ENCODE measurements at regions not wholly inside any gene's neighbourhood (a gene's known extent, or its start where the extent isn't known, plus 50 kb on each side); places are given as distances from the start of the nearest gene placed in this dataset.

DNA sequence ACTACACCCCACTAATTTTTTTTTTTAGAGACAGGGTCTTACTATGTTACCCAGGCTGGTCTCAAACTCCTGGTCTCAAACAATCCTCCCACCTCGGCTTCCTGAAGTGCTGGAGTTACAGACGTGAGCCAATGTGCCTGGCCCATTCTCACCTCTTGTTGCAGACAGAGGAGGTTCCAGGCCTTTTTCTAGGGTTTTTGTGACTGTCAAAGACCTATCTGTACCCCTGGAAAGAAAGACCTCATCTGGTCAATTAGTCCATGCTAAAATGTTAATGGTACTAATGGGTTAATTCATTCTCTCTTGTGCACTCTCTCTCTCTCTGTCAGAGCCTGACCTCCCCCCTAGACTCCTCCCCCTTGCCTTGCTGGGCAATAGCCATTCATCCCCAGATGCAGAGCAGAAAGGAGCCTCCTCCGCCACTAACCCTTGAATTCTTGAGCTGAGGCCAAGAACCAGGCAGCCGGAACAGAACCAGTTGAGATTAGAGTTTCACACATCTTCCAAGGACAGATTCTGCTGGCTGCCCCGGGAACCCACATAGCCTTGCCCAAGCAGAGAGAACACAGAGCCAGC is 209.7 kb downstream of the SKIDA1 start:
- peak; percentile 81 for DNase-seq

DNA sequence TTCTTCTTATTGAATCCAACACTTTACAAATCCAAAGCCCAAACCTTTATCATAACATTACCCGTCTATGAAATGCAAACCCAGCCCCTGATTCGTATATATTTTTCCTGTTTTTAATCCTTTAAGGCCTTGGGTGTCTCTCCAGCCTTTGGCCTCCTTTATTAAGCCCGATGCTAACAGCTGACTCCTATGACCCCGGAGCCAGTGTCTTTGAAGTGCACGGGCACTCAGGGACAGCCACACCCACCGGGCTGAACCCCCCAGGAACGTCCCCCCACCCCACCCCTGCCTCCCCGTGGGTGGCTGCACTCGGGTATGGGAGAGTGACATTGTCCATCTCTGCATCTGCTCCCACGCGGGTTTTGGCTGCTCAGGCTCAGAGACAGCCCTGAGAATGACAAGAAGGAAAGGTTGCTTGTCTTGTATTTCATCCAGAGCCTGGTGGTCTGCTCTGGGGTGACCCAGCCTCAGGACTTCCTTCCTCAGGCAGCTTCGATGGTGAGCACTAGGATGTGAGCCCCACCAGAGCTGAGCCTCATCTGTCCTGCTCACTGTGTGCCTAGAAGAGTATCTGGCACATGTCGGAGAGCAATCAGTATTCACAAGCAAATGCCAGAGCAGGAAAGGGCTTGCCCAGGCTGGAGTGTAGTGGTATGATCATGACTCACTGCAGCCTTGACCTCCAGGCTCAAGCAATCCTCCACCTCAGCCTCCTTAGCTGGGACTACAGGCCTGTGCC is 210.4 kb downstream of the SKIDA1 start:
- no peak for DNase-seq

DNA sequence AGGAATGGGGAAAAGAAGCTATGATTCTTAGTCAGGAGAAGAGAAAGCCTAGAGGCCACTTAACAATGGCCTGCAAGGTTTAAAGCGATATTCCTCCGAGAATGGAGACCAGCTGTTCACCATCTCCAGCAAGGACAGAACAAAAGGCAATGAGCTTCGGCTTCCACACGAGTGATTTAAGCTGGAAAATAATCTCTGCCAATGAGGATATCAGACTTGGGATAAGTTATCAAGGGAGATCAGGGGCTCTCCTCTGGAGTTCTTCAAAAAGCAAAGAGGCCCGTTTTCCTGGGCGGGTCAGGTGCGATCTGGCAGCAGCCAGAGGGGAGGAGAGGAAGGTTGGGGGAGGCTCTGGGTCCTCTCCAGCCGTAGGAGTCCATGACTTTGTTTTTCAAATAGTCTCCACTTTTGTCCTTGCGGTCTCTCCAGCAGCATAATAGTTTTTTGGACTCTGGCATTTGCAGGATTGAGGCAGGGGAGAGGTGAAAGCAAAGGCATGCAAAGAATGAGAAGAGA is 211.3 kb downstream of the SKIDA1 start:
- DNase-seq = no peak

DNA sequence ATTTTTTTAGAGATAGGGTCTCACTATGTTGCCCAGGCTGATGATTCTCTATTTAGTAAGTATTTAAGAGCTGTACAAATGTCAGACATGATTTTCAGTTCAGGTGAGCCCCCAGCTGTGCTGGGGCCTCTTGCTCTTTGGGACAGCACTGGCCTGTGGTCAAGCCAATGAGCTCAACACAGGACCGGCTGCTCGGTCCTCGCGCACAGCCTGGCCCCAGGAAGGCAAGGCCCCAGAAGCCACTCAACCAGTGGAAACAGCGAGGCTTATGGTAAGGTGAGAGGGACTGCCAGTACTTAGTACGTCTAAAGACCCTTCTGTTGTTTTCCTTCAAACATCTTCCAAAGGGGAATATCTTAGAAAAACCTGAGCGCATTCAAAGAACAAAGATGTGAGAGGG is 211.8 kb downstream of the SKIDA1 start:
- no peak for DNase-seq

DNA sequence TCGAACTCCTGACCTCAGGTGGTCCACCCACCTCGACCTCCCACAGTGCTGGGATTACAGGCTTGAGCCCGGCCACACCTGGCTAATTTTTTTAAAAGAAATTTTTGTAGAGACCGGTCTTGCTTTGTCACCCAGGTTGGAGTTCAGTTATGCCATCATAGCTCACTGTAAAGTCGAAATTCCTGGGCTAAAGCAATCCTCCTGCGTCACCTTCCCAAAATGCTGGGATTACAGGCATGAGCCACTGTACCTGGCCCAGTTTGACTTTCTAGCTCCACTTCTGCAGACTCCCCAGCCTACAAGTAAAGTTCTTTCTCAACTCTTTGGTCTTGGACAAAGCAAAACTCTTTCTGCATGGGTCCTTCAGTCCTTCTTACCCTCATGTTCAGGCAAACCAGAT is 214.1 kb downstream of the SKIDA1 start:
- DNase-seq = no peak

DNA sequence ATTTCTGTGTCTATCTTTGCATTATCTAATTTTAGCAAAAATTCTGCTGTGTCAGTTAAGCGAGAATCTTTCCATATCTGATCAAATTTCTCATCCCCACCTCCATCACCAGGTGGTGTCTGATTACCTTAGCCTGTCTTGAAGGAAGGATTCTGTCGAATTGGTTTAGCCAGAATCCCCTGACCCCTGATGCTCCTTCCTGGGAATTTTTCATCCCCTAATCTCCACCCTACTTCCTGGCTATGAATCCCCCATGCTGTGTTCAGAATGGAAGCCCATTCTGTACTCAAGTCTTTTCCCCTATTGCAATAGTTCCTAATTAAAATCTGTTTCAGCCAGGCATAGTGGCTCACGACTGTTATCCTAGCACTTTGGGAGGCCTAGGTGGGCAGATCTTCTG is 216.1 kb downstream of the SKIDA1 start:
- DNase-seq = no peak

DNA sequence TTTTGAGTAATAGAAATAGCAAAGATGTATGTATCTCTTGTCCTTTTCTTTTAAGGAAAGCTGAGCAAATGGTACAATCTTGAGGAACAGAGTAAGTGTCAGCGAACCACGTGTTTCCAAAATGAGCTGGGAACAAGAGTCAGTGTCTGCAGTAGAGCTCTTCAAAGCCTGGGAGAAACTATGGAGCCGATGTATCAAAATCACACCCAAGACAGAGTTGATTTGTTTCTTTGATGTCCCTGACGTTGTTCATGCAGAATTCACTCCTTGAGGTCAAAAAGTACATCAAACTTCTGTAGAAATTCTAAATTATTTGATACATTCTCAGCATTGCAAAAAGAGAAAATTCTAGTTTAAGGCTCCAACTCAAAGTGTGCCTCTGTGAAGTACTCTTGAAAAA is 216.5 kb downstream of the SKIDA1 start:
- DNase-seq = no peak

DNA sequence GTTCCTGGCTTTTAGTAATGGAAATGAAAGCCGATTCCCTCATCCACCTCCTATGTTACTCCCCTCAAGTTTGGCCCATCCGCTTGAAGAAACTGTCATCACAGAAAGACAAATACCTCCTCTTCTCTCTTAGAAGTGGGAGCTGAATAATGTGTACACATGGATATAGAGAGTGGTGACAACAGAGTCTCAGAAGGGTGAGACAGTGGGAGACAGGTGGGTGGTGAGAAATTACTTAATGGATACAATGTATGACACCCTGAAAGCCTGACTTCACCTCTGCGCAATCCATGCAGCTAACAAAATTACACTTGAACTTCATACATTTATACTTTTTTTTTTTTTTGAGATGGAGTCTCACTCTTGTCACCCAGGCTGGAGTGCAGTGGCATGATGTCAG is 217.5 kb downstream of the SKIDA1 start:
- DNase-seq = no peak

DNA sequence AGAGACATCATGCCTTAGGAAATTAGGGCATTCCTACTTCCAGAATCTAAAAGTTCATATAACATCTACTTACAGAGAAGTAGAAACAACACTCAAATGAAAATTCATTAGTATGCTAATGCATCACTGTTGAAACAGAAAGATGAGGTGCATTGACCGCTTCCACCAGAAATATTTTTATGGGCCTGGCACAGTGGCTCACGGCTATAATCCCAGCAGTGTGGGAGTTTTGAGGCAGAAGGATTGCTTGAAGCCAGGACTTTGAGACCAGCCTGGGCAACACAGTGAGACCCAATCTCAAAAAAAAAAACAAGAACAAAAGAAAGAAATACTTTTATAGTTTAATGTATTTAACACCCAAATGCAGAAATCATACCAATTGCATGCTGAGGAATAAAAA is 220.9 kb downstream of the SKIDA1 start:
- no peak for DNase-seq

DNA sequence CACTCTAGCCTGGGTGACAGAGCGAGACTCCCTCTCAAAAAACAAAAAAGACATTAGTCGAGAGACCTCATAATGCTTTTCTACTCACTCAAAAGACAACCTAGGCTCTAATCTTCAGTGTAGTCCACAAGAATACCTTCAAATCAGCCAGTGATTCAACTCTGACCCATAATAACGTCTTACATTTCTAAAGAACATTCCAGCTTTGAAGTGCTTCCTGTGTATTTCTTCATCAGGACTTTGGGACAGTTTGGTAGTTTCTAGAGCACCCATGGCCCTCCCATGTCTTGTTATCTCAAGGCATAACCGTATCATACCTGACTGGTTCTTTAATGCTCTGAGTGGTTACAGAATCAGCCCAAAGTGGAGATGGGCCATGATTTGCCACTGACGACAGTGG is 221.3 kb downstream of the SKIDA1 start:
- peak; percentile 22 for DNase-seq

DNA sequence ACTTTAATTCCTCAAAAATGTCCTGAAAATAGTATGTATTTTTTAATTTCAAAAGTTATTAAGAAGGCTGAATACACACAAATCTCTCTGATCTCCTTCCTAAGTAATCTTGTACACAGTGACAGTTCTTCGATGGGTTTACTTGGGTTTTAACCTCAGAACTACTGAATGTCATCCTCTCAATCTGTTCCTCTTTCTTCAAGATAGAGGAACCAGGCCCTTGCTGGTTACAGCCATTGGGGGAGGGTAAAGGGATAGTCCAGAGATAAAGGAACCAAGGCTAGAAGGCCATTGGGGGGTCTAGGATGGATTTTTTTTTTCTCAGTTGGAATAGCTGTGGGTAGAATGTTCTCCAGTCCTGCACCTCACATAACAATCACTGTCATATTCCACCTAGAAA is 224.9 kb downstream of the SKIDA1 start:
- DNase-seq = no peak

DNA sequence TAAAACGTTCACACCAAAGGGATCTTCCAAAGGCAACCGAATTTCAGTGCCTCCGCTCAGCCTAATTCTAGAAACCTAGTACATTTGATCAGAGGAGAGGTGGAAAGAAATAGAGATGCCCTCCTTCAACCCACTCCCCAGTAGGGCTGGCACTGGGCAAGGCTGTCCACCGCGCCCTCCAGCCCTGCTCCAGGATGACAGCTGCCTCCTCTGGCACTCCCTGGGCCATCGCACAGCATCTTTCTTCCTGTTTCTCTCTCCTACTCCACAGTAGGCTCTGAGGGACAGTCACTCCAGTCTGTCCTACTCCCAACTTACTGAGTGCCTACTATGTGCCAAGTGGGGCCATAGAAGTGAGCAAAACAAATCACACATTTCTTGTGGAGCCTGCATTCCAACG is 226.2 kb downstream of the SKIDA1 start:
- DNase-seq = no peak

DNA sequence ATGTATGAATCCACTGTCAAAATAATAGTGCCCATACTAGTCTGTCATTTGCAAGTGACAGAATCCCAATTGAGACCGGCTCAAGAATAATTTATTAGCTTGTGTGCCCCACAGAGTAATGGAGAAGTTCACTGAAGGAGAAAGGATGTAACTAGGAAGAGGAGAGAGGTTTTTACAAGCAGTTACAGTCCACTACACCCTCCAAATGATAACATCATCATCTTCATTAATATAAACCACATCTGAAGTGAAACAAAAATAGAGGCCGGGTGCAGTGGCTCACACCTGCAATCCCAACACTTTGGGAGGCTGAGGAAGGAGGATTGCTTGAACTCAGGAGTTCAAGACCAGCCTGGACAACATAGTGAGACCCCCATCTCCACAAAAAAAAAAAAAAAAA is 226.8 kb downstream of the SKIDA1 start:
- DNase-seq = no peak

DNA sequence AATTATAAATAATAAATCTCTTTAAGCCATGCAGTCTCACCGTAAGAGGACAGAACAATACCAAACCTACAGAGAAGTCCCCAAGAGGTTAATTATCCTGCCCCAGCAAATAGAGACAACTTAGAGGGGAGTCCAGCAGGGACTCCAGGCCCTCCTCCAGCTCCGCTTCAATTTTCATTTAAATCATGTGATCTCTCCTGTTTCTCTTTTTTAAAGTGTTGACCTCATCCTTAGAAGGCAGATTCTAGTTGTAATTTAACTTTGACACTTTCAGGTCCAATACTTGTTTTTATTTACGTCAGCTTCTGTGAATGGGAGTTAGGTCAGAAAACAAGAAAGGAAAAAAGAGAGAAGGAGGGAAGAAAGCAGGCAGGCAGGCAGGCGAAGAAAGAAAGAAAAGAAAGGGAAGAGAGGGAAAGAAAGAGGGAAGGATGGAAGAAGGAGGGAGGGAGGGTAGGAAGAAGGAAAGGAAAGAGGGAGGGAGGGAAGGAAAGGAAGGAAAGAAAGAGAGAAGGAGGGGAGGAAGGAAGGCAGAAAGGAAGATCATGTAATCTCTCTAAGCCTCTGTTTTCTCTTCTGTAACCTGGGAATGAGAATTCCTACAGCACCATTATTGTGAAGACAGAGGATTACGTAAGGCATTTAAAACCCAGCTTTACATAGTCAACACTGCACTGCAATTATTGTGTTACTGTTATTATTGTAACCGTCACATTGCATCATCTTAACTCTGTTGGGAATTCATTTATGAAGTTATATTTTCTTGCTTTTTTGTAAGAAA is 227.7 kb downstream of the SKIDA1 start:
- no peak for DNase-seq

DNA sequence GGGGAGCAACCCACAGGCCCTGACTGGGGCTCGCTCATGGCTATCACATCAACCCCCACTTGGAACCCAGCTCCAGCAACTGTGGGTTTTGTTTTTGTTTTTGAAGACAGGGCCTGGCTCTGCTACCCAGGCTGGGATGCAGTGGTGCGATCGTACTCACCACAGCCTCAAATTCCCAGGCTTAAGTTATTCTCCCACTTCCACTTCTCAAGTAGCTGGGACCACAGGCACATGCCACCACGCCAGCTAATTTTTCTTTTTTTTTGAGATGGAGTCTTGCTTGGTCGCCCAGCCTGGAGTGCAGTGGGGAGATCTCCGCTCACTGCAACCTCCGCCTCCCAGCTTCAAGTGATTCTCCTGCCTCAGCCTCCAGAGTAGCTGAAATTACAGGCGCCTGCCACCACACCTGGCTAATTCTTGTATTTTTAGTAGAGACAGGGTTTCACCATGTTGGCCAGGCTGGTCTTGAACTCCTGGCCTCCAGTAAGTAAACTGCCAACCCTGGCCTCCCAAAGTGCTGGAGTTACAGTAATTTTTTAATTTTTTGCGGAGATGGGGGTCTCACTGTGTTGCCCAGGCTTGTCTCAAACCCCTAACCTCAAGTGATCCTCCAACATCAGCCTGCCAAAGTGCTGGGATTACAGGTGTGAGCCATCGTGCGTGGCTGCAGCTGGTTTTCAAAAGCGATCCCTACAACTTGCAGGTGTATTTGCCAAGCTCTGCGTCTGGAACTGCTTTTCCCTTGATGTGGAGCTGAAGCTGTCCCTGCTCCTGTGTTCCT is 228.7 kb downstream of the SKIDA1 start:
- DNase-seq = no peak

DNA sequence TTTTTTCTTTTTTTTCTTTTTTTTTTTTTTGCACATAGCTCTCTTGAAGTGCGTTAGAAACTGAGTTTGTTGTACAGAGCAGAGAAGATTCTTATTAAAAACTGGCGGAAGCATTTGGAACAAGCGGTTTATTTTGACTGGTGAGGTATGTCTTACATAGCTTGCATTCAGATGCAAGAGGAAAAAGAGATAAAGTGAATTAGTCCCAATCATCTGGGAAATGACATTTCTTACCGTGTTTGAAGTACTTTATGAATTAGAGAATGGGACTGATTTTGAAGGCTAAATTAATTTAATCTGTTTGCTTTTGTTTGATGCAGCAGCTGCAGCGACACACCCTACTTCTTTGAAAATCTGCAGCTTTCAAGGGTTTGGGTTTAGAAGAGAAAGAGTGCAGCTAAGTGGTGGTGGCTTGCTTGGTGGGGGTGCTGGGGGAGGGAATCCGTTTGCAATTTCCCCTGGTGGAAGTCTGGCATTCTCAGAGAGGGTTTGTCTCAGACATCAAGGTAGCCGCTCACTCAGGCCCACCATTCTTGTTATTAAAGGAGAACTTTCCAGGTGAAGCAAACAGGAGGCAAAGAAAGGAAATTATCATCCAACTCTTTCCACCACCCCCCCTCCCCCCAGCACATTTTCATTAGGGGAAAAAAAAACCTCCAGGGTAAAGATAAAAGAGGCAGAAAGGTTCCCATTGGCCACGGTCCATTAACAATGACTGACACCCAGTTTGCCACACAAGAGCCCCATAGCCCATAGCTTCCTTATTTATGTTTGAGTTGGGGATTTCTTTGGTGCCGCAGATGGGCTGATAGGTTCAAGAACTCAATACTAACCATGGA is 231.7 kb downstream of the SKIDA1 start:
- DNase-seq = peak; percentile 32

DNA sequence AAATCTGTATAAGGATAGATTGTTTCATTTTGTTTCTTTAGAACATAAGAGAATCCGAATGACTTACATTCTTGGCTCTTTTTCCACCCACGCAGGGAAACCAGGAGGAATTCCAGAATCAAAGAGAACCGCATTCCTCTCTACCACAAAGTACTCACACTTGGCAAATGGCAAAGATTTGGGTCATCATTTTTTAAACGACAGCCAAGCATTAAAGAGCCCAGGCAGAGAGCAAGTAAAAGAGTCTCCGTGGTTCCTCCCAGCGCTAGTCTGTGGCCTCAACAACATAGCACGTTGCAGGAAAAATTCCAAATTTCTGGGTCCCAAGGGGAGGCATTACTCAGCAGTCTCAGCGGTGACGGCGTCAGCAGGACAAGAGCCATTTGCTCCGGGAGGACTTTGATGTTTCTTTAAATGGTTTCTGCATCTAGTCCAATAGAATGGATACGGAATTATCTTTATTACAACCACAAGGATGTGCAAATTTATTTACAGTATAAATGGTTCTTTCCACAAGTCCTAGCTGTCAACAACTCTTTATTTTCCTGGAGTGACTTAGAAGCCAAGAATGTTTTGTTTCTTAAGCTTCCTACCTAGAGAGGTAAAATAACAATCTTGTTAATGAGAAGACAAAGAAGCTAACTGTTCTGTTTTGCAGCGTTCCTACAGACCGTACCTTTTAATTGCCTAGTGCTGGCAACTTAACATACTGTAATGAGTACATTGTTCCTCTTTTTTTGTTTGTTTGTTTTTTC is 232.5 kb downstream of the SKIDA1 start:
- DNase-seq = peak; percentile 100

DNA sequence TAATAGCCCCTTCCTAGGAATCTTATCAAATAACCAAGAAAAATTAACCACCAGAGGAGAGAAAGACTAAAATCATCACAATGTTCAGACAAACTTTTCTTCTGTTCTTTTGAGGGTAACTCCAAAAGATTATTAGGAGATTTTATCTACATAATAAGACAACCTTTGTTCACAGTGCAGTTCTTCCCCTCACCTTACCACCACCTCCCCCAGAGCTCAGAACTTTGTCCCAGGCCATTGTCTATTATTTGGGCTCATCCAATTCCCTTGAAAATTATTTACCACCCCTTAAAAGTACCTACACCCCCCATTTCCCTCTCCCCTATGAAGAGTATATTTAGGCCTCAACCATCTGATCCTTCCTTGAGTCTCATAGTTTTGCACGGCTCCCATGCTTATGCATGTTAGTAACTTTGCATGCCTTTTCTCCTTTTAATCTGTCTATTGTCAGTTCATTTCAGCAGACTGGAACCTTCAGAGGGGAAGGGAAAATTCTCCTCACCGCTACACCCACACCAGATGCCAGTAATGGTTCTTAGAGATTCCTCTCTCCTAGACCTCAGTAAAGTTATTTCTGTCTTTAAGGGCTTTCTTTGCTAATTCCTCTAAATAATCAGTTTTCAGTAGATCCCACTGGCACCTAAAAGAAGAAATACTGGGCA is 234.9 kb downstream of the SKIDA1 start:
- no peak for DNase-seq

DNA sequence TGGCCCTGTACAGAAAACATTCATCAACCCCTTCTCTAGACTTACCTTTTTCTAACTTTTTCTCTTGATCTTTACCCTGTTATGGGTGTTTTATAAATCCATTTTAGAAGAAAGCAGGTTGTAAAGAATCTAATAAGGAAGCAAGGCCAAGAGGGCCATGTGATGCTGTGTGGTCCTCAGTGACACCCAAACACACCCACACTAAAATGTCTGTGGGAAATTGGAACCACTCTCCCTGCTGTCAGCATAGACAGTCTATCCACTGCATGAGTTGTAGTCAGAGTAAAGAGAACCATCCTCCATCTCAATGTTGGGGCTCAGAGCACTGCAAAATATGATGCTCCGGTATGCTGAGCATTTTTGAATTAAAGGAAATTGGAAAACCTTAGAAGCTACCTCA is 235.5 kb downstream of the SKIDA1 start:
- DNase-seq = no peak

DNA sequence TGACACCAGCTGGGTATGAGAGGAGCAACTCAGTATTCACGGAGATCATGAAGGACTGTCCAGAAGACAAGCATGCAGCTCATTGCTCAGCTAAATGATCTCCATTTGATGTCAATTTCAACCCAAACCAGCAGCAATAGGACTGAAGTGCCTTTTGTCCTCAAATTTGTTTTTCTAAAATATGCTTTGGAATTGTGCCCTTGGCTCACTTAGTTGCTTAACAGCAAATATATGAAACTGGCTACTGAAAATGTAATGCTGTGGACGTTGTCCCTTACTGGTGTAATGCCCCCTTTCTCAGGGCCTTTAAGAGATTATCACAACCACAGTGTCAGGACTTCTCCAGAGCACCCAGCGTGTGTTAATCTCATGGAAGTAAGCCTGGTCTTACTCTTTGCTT is 236.2 kb downstream of the SKIDA1 start:
- DNase-seq = no peak
